ENCODE measurements at regions not wholly inside any gene's neighbourhood (a gene's known extent, or its start where the extent isn't known, plus 50 kb on each side); places are given as distances from the start of the nearest gene placed in this dataset.
A peak's percentile ranks its signal among the peaks of the same experiment; 100 is the strongest.
"Not testable (repeated sequence)": the region's sequence is repeated elsewhere in the genome, so short reads cannot be mapped to it uniquely, and the experiment has no call there.

- H3K9me3 ChIP-seq = no peaks in the 10 kb centered on the region
- intact Hi-C loops (cut with DNase I; ENCODE audit: low total_unique reads) = no loop called here
- no peak overlapping the region for H3K4me3 ChIP-seq
- DNase-seq = no peak
- H3K4me1 ChIP-seq = no peaks in the 10 kb centered on the region
- no peaks in the 10 kb centered on the region for H3K36me3 ChIP-seq (ENCODE audit: low read depth, missing control alignments)
- WGBS, 2 donors = 89 to 92% methylated on average over 8 of the region's 8 CpGs
- H3K27ac ChIP-seq = no peak overlapping the region
- TF ChIP-seq POLR2A (IDR thresholded peaks at IDR 0.05) (no peak), CTCF (IDR thresholded peaks at IDR 0.05) (no peak)
- no peaks in the 10 kb centered on the region for H3K27me3 ChIP-seq
Measured at GRCh38 chr4:83947125-83947829, 411.4 kb downstream of the GPAT3 start.

GRCh38 chr4:83943691-83944090 is 407.8 kb downstream of the GPAT3 start:
- DNase-seq; intact Hi-C loops (cut with DNase I; ENCODE audit: low total_unique reads); H3K36me3 ChIP-seq (ENCODE audit: low read depth, missing control alignments); H3K27ac ChIP-seq; H3K9me3 ChIP-seq; H3K4me1 ChIP-seq; H3K27me3 ChIP-seq: not testable (repeated sequence)
- H3K4me3 ChIP-seq = peak overlapping the region; percentile 25 to 26
- WGBS, 2 donors = 73 to 98% methylated on average over 3 to 14 of the region's 33 CpGs

- no peaks in the 10 kb centered on the region for H3K4me1 ChIP-seq
- no peak overlapping the region for H3K27ac ChIP-seq
- WGBS, 2 donors = 91 to 93% methylated on average over 2 of the region's 2 CpGs
- intact Hi-C loops (cut with DNase I; ENCODE audit: low total_unique reads) = no loop called here
- no peaks in the 10 kb centered on the region for H3K36me3 ChIP-seq (ENCODE audit: low read depth, missing control alignments)
- DNase-seq = no peak
- H3K27me3 ChIP-seq = no peaks in the 10 kb centered on the region
- no peak for TF ChIP-seq CTCF (IDR thresholded peaks at IDR 0.05)
- TF ChIP-seq POLR2A (IDR thresholded peaks at IDR 0.05) = no peak
- H3K4me3 ChIP-seq = no peak overlapping the region
- H3K9me3 ChIP-seq = no peaks in the 10 kb centered on the region
Measured at GRCh38 chr4:83932750-83933391, 397.0 kb downstream of the GPAT3 start.

GRCh38 chr4:83931659-83932438 is 395.9 kb downstream of the GPAT3 start:
- H3K27me3 ChIP-seq = no peaks in the 10 kb centered on the region
- H3K4me3 ChIP-seq = no peak overlapping the region
- no peak overlapping the region for H3K27ac ChIP-seq
- H3K9me3 ChIP-seq = no peaks in the 10 kb centered on the region
- no peaks in the 10 kb centered on the region for H3K4me1 ChIP-seq
- intact Hi-C loops (cut with DNase I; ENCODE audit: low total_unique reads) = no loop called here
- no peak for TF ChIP-seq CTCF (IDR thresholded peaks at IDR 0.05)
- H3K36me3 ChIP-seq (ENCODE audit: low read depth, missing control alignments) = no peaks in the 10 kb centered on the region
- 51 to 70% methylated on average over 6 of the region's 6 CpGs for WGBS, 2 donors
- DNase-seq = no peak

- Histone ChIP-seq H3K4me1 (no peaks in the 10 kb centered on the region), H3K36me3 (ENCODE audit: low read depth, missing control alignments) (no peaks in the 10 kb centered on the region), H3K4me3 (no peak overlapping the region), H3K9me3 (no peaks in the 10 kb centered on the region), H3K27me3 (no peaks in the 10 kb centered on the region), H3K27ac (no peak overlapping the region)
- TF ChIP-seq CTCF (IDR thresholded peaks at IDR 0.05) = no peak
- no peak for TF ChIP-seq POLR2A (IDR thresholded peaks at IDR 0.05)
- no peak for DNase-seq
- intact Hi-C loops (cut with DNase I; ENCODE audit: low total_unique reads) = no loop called here
- WGBS, 2 donors = 81 to 87% methylated on average over 4 of the region's 4 CpGs
Measured at GRCh38 chr4:83929550-83929949, 393.6 kb downstream of the GPAT3 start.

Data from testis (tissue), 2 donors.